ENCODE measurements at regions not wholly inside any gene's neighbourhood (a gene's known extent, or its start where the extent isn't known, plus 50 kb on each side); places are given as distances from the start of the nearest gene placed in this dataset.

DNA sequence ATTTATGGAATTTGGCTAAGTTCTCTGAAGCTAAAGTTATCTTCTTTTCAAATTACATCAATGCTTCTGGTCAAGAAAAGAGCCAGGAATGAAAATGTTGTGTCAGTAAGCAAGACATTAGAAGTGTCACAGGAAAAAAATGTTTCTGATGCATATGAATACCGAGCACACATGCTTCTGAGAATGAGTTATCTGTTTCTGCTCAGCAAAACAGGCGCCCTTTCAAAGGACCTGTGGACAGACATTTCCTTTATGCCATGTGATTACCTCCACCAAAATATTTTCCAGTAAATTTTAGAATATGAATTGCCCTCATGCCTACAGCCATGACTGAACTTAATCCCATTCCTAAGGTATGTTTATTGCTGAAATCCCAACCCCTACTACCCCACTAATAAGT, 55.4 kb upstream of the RNF180 start:
- Histone ChIP-seq H3K4me1 (no peaks in the 10 kb centered on the region), H3K36me3 (no peaks in the 10 kb centered on the region), H4K20me1 (ENCODE audit: low read depth) (no peaks in the 10 kb centered on the region), H3K4me3 (no peak overlapping the region), H3K79me2 (ENCODE audit: low read depth) (no peaks in the 10 kb centered on the region), H3K27me3 (no peaks in the 10 kb centered on the region), H3K4me2 (no peak overlapping the region), H3K9me3 (ENCODE audit: low read depth) (no peaks in the 10 kb centered on the region), H3K9ac (no peak overlapping the region), H2AFZ (replicated peaks) (no peak overlapping the region), H3F3A (ENCODE audit: low read depth) (no peaks in the 10 kb centered on the region), H3K27ac (no peak overlapping the region)
- no peak for DNase-seq (ENCODE audit: low spot score)
- no peak overlapping the region for H3K27ac Mint-ChIP-seq
- peaks cover 14% of the 10 kb centered on the region for H3K9me3 Mint-ChIP-seq
- H3K4me3 Mint-ChIP-seq: no peak overlapping the region
- peaks cover 2% of the 10 kb centered on the region for H3K27me3 Mint-ChIP-seq (ENCODE audit: insufficient read depth, low read depth)
- H3K36me3 Mint-ChIP-seq: no peaks in the 10 kb centered on the region
- no peaks in the 10 kb centered on the region for H3K4me1 Mint-ChIP-seq
- TF ChIP-seq EZH2 (IDR thresholded peaks at IDR 0.05) (no peak), EZH2phosphoT487 (IDR thresholded peaks at IDR 0.05) (no peak)
- TF ChIP-seq, protein P1, sequence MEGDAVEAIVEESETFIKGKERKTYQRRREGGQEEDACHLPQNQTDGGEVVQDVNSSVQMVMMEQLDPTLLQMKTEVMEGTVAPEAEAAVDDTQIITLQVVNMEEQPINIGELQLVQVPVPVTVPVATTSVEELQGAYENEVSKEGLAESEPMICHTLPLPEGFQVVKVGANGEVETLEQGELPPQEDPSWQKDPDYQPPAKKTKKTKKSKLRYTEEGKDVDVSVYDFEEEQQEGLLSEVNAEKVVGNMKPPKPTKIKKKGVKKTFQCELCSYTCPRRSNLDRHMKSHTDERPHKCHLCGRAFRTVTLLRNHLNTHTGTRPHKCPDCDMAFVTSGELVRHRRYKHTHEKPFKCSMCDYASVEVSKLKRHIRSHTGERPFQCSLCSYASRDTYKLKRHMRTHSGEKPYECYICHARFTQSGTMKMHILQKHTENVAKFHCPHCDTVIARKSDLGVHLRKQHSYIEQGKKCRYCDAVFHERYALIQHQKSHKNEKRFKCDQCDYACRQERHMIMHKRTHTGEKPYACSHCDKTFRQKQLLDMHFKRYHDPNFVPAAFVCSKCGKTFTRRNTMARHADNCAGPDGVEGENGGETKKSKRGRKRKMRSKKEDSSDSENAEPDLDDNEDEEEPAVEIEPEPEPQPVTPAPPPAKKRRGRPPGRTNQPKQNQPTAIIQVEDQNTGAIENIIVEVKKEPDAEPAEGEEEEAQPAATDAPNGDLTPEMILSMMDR (IDR thresholded peaks at IDR 0.05): no peak

GRCh38 chr5:64108674-64109073, 57.0 kb upstream of the RNF180 start:
- no peaks in the 10 kb centered on the region for H3K36me3 ChIP-seq
- no peak overlapping the region for H3K9ac ChIP-seq
- no peak overlapping the region for H3K4me3 ChIP-seq
- no peak for DNase-seq (ENCODE audit: low spot score)
- H3F3A ChIP-seq (ENCODE audit: low read depth): no peaks in the 10 kb centered on the region
- Mint-ChIP-seq H3K27ac (no peak overlapping the region), H3K36me3 (no peaks in the 10 kb centered on the region), H3K27me3 (ENCODE audit: insufficient read depth, low read depth) (peaks cover 2% of the 10 kb centered on the region), H3K9me3 (peaks cover 15% of the 10 kb centered on the region), H3K4me1 (no peaks in the 10 kb centered on the region), H3K4me3 (no peak overlapping the region)
- no peak for TF ChIP-seq EZH2phosphoT487 (IDR thresholded peaks at IDR 0.05)
- no peak for TF ChIP-seq EZH2 (IDR thresholded peaks at IDR 0.05)
- TF ChIP-seq, protein P1 (IDR thresholded peaks at IDR 0.05): no peak
- no peaks in the 10 kb centered on the region for H3K9me3 ChIP-seq (ENCODE audit: low read depth)
- no peak overlapping the region for H2AFZ ChIP-seq (replicated peaks)
- no peak overlapping the region for H3K27ac ChIP-seq
- H3K27me3 ChIP-seq: no peaks in the 10 kb centered on the region
- no peaks in the 10 kb centered on the region for H3K4me1 ChIP-seq
- no peak overlapping the region for H3K4me2 ChIP-seq
- H3K79me2 ChIP-seq (ENCODE audit: low read depth): no peaks in the 10 kb centered on the region
- H4K20me1 ChIP-seq (ENCODE audit: low read depth): no peaks in the 10 kb centered on the region

- no peaks in the 10 kb centered on the region for H3K36me3 Mint-ChIP-seq
- no peaks in the 10 kb centered on the region for H3K9me3 ChIP-seq (ENCODE audit: low read depth)
- no peak for DNase-seq (ENCODE audit: low spot score)
- no peak overlapping the region for H3K27ac Mint-ChIP-seq
- no peak overlapping the region for H3K4me3 ChIP-seq
- no peaks in the 10 kb centered on the region for H4K20me1 ChIP-seq (ENCODE audit: low read depth)
- H3K4me1 ChIP-seq: no peaks in the 10 kb centered on the region
- no peak overlapping the region for H3K4me3 Mint-ChIP-seq
- TF ChIP-seq EZH2phosphoT487 (IDR thresholded peaks at IDR 0.05) (no peak), EZH2 (IDR thresholded peaks at IDR 0.05) (no peak)
- TF ChIP-seq, protein P1 (IDR thresholded peaks at IDR 0.05): no peak
- H3K9ac ChIP-seq: no peak overlapping the region
- no peaks in the 10 kb centered on the region for H3K4me1 Mint-ChIP-seq
- no peak overlapping the region for H3K4me2 ChIP-seq
- H3K27ac ChIP-seq: no peak overlapping the region
- no peaks in the 10 kb centered on the region for H3K79me2 ChIP-seq (ENCODE audit: low read depth)
- no peaks in the 10 kb centered on the region for H3K27me3 Mint-ChIP-seq (ENCODE audit: insufficient read depth, low read depth)
- no peak overlapping the region for H2AFZ ChIP-seq (replicated peaks)
- H3K9me3 Mint-ChIP-seq: peaks cover 1% of the 10 kb centered on the region
- H3F3A ChIP-seq (ENCODE audit: low read depth): no peaks in the 10 kb centered on the region
- no peaks in the 10 kb centered on the region for H3K27me3 ChIP-seq
- H3K36me3 ChIP-seq: no peaks in the 10 kb centered on the region
These were observed 65.4 kb upstream of the RNF180 start for GRCh38 chr5:64100203-64100602.

Measured in neural progenitor cell (in vitro differentiated cells).